ENCODE measurements at regions not wholly inside any gene's neighbourhood (a gene's known extent, or its start where the extent isn't known, plus 50 kb on each side); places are given as distances from the start of the nearest gene placed in this dataset.

- H3K4me3 ChIP-seq (ENCODE audit: low read depth, low read length) = no peak overlapping the region
- peak; percentile 67 for DNase-seq (ENCODE audit: low read depth)
- no peak for TF ChIP-seq CTCF (conservative IDR thresholded peaks at IDR 0.05; ENCODE audit: low read depth, low read length)
Measured at GRCh38 chr1:221801773-221802516, 60.1 kb upstream of the DUSP10 start.

- no peak for TF ChIP-seq CTCF (conservative IDR thresholded peaks at IDR 0.05; ENCODE audit: low read depth, low read length)
- no peak overlapping the region for H3K4me3 ChIP-seq (ENCODE audit: low read depth, low read length)
- no peak for DNase-seq (ENCODE audit: low read depth)
Measured at GRCh38 chr1:221801251-221801661, 59.4 kb upstream of the DUSP10 start.

GRCh38 chr1:221800831-221801230, 58.9 kb upstream of the DUSP10 start:
- no peak for DNase-seq (ENCODE audit: low read depth)

GRCh38 chr1:221797506-221797905, 55.6 kb upstream of the DUSP10 start:
- no peak for TF ChIP-seq CTCF (conservative IDR thresholded peaks at IDR 0.05; ENCODE audit: low read depth, low read length)
- no peak for DNase-seq (ENCODE audit: low read depth)
- no peak overlapping the region for H3K4me3 ChIP-seq (ENCODE audit: low read depth, low read length)

More at GRCh38 chr1:221800831-221801230, 58.9 kb upstream of the DUSP10 start:
- H3K4me3 ChIP-seq (ENCODE audit: low read depth, low read length) = no peak overlapping the region
- no peak for TF ChIP-seq CTCF (conservative IDR thresholded peaks at IDR 0.05; ENCODE audit: low read depth, low read length)

- no peak overlapping the region for H3K4me3 ChIP-seq (ENCODE audit: low read depth, low read length)
Measured at GRCh38 chr1:221796700-221797099, 54.8 kb upstream of the DUSP10 start.

GRCh38 chr1:221795380-221795779, 53.5 kb upstream of the DUSP10 start:
- DNase-seq (ENCODE audit: low read depth) = no peak
- TF ChIP-seq CTCF (conservative IDR thresholded peaks at IDR 0.05; ENCODE audit: low read depth, low read length) = no peak
- H3K4me3 ChIP-seq (ENCODE audit: low read depth, low read length) = no peak overlapping the region

More at GRCh38 chr1:221796700-221797099, 54.8 kb upstream of the DUSP10 start:
- DNase-seq (ENCODE audit: low read depth) = no peak
- TF ChIP-seq CTCF (conservative IDR thresholded peaks at IDR 0.05; ENCODE audit: low read depth, low read length) = no peak

- H3K4me3 ChIP-seq (ENCODE audit: low read depth, low read length) = no peak overlapping the region
- DNase-seq (ENCODE audit: low read depth) = no peak
- TF ChIP-seq CTCF (conservative IDR thresholded peaks at IDR 0.05; ENCODE audit: low read depth, low read length) = no peak
Measured at GRCh38 chr1:221794935-221795334, 53.0 kb upstream of the DUSP10 start.
